ENCODE measurements at regions not wholly inside any gene's neighbourhood (a gene's known extent, or its start where the extent isn't known, plus 50 kb on each side); places are given as distances from the start of the nearest gene placed in this dataset.

DNA sequence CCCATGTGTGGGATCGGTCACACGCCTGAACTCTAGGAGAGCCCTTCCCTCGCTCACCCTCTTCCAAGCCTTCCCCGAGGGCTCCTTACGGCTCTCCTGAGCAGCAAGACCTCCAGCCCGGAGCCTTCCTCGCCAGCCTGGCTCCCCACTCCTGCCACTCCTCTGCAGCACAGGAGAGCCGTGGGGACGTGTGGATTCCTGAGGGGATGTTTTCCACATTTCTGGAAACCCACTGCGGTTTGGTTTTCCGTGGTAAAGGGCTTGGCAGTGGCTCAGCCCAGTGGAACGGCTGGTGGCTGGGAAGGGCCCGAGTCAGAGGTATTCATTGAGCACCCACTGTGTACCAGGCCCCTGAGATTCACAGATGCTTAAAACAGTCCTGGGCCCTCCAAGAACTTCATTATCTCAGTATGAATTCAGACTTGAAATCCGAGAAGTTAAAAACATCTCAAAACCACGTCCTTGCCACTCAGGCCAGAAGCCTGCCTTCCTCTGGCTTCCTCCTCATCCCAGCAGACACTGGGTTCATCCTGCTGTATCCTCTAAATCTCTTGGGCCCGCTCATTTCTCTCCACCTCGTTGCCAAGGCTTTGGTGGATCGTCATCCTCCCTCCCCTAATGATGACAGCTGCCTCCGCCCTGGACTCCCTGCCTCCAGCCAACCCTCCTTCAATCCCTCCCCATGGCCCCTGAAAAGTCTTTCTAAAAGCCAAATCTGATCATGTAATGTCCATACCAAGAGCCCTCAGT lies 109.6 kb downstream of the FGF18 start:
- no CpG with 5 or more reads among the region's 19 CpGs for WGBS (ENCODE audit: insufficient coverage, insufficient read length)
- no peaks in the 10 kb centered on the region for H3K9me3 ChIP-seq (ENCODE audit: control insufficient read depth, insufficient read depth, low read length)
- no peak for DNase-seq (ENCODE audit: low read depth, low spot score)
- H3K27me3 ChIP-seq (ENCODE audit: control insufficient read depth, insufficient read depth, low read length) = no peaks in the 10 kb centered on the region
- no peaks in the 10 kb centered on the region for H3K36me3 ChIP-seq (ENCODE audit: control insufficient read depth, insufficient read depth, low read length)
- no peaks in the 10 kb centered on the region for H3K4me1 ChIP-seq (ENCODE audit: control insufficient read depth, insufficient read depth, low read length)
- H3K4me3 ChIP-seq (ENCODE audit: low read length) = no peak overlapping the region
- no peak overlapping the region for H3K27ac ChIP-seq (ENCODE audit: low read length)

DNA sequence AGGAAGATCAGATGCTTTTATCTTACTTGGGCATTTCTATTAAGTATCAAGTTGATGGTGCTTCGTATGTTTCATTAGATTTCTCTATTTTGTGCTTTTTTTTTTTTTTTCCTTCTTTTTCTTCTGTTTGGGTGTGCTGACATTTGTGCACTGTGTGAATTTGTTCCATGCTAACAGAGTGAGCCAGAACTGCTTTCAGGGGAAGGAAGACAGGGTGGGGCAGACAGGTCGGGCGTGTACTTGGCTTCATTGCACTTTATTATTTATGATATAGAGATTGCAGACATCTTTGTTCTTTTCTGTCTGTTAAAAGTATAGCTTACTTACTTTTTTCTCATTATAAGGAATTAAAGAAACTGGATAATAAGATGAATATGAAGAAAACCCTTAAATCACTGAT lies 112.2 kb downstream of the FGF18 start:
- H3K9me3 ChIP-seq (ENCODE audit: control insufficient read depth, insufficient read depth, low read length) = no peaks in the 10 kb centered on the region
- no peaks in the 10 kb centered on the region for H3K4me1 ChIP-seq (ENCODE audit: control insufficient read depth, insufficient read depth, low read length)
- H3K36me3 ChIP-seq (ENCODE audit: control insufficient read depth, insufficient read depth, low read length) = no peaks in the 10 kb centered on the region
- no peaks in the 10 kb centered on the region for H3K27me3 ChIP-seq (ENCODE audit: control insufficient read depth, insufficient read depth, low read length)
- no peak overlapping the region for H3K27ac ChIP-seq (ENCODE audit: low read length)
- H3K4me3 ChIP-seq (ENCODE audit: low read length) = no peak overlapping the region
- no peak for DNase-seq (ENCODE audit: low read depth, low spot score)
- no CpG with 5 or more reads among the region's 3 CpGs for WGBS (ENCODE audit: insufficient coverage, insufficient read length)

DNA sequence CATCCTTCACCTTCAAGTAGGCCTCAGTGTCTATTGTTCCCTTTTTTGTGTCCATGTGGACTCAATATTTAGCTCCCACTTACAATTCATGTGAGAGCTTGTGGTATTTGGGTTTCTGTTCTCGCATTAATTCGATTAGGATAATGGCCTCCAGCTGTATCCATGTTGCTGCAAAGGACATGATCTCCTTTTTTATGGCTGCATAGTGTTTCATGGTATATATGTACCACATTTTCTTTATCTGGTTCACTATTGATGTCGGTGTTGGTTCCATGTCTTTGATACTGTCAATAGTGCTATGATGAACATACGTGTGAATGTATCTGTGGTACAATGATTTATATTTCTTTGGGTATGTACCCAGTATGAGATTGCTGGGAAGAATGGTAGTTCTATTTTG lies 113.7 kb downstream of the FGF18 start:
- H3K27me3 ChIP-seq (ENCODE audit: control insufficient read depth, insufficient read depth, low read length) = no peaks in the 10 kb centered on the region
- no peak overlapping the region for H3K27ac ChIP-seq (ENCODE audit: low read length)
- H3K9me3 ChIP-seq (ENCODE audit: control insufficient read depth, insufficient read depth, low read length) = no peaks in the 10 kb centered on the region
- H3K4me3 ChIP-seq (ENCODE audit: low read length) = no peak overlapping the region
- DNase-seq (ENCODE audit: low read depth, low spot score) = no peak
- no CpG with 5 or more reads among the region's 4 CpGs for WGBS (ENCODE audit: insufficient coverage, insufficient read length)
- no peaks in the 10 kb centered on the region for H3K4me1 ChIP-seq (ENCODE audit: control insufficient read depth, insufficient read depth, low read length)
- H3K36me3 ChIP-seq (ENCODE audit: control insufficient read depth, insufficient read depth, low read length) = no peaks in the 10 kb centered on the region

DNA sequence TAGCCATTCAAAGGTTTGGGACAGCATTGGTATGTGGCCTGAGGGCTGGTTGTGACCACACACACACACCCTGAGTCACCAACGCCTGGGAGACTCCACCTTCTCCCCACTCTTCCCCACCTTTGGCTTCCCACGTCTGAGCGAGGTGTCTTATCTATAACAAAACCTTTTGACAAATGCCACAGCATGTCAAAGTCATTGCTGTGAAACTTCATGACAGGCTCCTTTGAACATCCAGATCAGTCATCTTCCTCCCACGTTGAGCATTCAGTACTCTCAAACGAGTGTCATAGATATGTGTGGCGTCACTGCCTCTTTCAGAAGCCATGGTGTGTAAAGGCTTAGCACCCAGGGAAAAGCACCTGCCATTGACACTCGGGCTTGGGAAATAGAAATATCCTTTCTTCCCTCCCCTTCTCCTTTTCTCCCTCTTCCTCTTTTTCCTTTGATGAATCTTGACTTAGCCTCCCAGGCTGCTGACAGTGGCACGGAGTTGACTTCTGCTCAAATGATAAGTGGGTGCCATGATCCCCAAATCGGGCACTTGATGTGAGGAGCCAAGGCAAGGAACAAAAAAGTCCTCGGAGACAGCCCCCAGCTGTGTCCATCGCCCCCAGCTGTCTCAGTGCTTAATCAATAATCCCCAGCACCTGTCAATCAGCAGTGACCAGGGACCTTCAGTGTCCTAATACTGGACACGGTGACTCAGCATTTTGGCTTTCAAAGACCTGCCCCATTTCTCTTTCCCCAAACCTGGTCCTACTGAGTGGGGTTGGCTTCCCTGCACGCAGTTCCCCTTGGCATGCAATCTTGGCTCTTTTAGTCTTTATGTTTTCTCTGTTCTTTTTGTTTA lies 114.8 kb downstream of the FGF18 start:
- Histone ChIP-seq H3K9me3 (ENCODE audit: control insufficient read depth, insufficient read depth, low read length) (no peaks in the 10 kb centered on the region), H3K4me3 (ENCODE audit: low read length) (no peak overlapping the region), H3K27ac (ENCODE audit: low read length) (no peak overlapping the region), H3K36me3 (ENCODE audit: control insufficient read depth, insufficient read depth, low read length) (no peaks in the 10 kb centered on the region), H3K27me3 (ENCODE audit: control insufficient read depth, insufficient read depth, low read length) (no peaks in the 10 kb centered on the region), H3K4me1 (ENCODE audit: control insufficient read depth, insufficient read depth, low read length) (no peaks in the 10 kb centered on the region)
- DNase-seq (ENCODE audit: low read depth, low spot score) = no peak
- WGBS (ENCODE audit: insufficient coverage, insufficient read length) = no CpG with 5 or more reads among the region's 13 CpGs

- WGBS (ENCODE audit: insufficient coverage, insufficient read length) = no CpG with 5 or more reads among the region's 1 CpG
- Histone ChIP-seq H3K4me1 (ENCODE audit: control insufficient read depth, insufficient read depth, low read length) (no peaks in the 10 kb centered on the region), H3K4me3 (ENCODE audit: low read length) (no peak overlapping the region)
These were observed 115.7 kb downstream of the FGF18 start for GRCh38 chr5:171535162-171535561.

GRCh38 chr5:171537070-171537849 lies 117.8 kb downstream of the FGF18 start:
- no CpG with 5 or more reads among the region's 9 CpGs for WGBS (ENCODE audit: insufficient coverage, insufficient read length)
- DNase-seq (ENCODE audit: low read depth, low spot score) = no peak
- H3K27ac ChIP-seq (ENCODE audit: low read length) = no peak overlapping the region
- H3K27me3 ChIP-seq (ENCODE audit: control insufficient read depth, insufficient read depth, low read length) = no peaks in the 10 kb centered on the region
- H3K36me3 ChIP-seq (ENCODE audit: control insufficient read depth, insufficient read depth, low read length) = no peaks in the 10 kb centered on the region
- H3K9me3 ChIP-seq (ENCODE audit: control insufficient read depth, insufficient read depth, low read length) = no peaks in the 10 kb centered on the region
- H3K4me3 ChIP-seq (ENCODE audit: low read length) = no peak overlapping the region
- no peaks in the 10 kb centered on the region for H3K4me1 ChIP-seq (ENCODE audit: control insufficient read depth, insufficient read depth, low read length)

More at GRCh38 chr5:171535162-171535561, 115.7 kb downstream of the FGF18 start:
- Histone ChIP-seq H3K9me3 (ENCODE audit: control insufficient read depth, insufficient read depth, low read length) (no peaks in the 10 kb centered on the region), H3K36me3 (ENCODE audit: control insufficient read depth, insufficient read depth, low read length) (no peaks in the 10 kb centered on the region), H3K27ac (ENCODE audit: low read length) (no peak overlapping the region), H3K27me3 (ENCODE audit: control insufficient read depth, insufficient read depth, low read length) (no peaks in the 10 kb centered on the region)
- no peak for DNase-seq (ENCODE audit: low read depth, low spot score)

DNA sequence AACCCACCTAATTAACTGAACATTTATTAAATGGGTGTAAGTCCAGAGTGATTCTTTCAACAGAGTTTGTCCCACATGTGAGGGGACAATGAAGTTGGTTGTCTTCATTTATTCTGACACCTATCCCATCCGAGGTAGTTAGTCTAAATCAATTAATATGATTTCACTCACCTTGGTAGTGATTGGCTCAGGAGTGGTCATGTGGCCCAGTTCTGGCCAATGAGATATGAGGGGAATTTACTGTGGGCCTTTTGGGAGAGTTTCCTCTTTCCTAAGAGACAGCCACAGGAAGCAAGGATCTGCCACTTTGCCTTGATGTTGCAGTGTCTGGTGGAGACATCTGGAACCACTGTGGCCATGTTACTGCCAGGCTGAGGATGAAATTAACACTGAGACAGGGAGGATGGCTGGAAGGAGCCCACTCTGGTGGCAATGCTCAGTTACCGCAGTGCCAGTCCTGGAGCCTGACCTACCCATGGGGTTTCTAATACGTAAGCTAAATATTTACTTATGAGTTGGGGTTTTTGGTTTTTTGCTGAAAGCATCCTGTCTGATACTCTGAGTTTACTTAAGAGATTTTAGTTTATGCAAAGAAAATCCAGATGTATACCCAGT lies 118.6 kb downstream of the FGF18 start:
- H3K36me3 ChIP-seq (ENCODE audit: control insufficient read depth, insufficient read depth, low read length) = no peaks in the 10 kb centered on the region
- no peaks in the 10 kb centered on the region for H3K27me3 ChIP-seq (ENCODE audit: control insufficient read depth, insufficient read depth, low read length)
- no peak overlapping the region for H3K4me3 ChIP-seq (ENCODE audit: low read length)
- H3K4me1 ChIP-seq (ENCODE audit: control insufficient read depth, insufficient read depth, low read length) = no peaks in the 10 kb centered on the region
- WGBS (ENCODE audit: insufficient coverage, insufficient read length) = no CpG with 5 or more reads among the region's 3 CpGs
- DNase-seq (ENCODE audit: low read depth, low spot score) = no peak
- no peak overlapping the region for H3K27ac ChIP-seq (ENCODE audit: low read length)
- no peaks in the 10 kb centered on the region for H3K9me3 ChIP-seq (ENCODE audit: control insufficient read depth, insufficient read depth, low read length)

- no peaks in the 10 kb centered on the region for H3K9me3 ChIP-seq (ENCODE audit: control insufficient read depth, insufficient read depth, low read length)
- H3K4me3 ChIP-seq (ENCODE audit: low read length) = no peak overlapping the region
- no peaks in the 10 kb centered on the region for H3K27me3 ChIP-seq (ENCODE audit: control insufficient read depth, insufficient read depth, low read length)
- no peaks in the 10 kb centered on the region for H3K36me3 ChIP-seq (ENCODE audit: control insufficient read depth, insufficient read depth, low read length)
- no CpG with 5 or more reads among the region's 4 CpGs for WGBS (ENCODE audit: insufficient coverage, insufficient read length)
- H3K27ac ChIP-seq (ENCODE audit: low read length) = no peak overlapping the region
- no peaks in the 10 kb centered on the region for H3K4me1 ChIP-seq (ENCODE audit: control insufficient read depth, insufficient read depth, low read length)
- no peak for DNase-seq (ENCODE audit: low read depth, low spot score)
These were observed 119.2 kb downstream of the FGF18 start for GRCh38 chr5:171538681-171539080.

DNA sequence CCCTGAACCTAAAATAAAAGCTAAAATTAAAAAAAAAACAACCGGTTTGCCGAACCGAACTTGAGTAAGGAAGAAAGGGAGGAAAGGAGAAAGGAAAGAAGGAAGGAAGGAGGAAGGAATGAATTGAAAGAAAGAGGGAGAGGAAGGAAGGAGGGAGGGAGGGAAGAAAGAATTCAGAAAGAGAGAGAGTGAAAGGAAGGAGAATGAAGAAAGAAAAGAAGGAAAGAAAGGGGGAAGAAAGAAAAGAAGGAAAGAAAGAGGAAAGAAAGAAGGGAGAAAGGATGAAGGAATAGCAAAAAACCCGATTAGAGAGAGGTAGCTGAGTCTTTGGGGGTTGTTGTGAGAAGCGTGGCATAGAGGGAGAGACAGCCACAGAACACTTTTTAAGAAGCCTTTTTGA lies 121.4 kb downstream of the FGF18 start:
- DNase-seq (ENCODE audit: low read depth, low spot score) = no peak
- H3K4me1 ChIP-seq (ENCODE audit: control insufficient read depth, insufficient read depth, low read length) = no peaks in the 10 kb centered on the region
- no peaks in the 10 kb centered on the region for H3K27me3 ChIP-seq (ENCODE audit: control insufficient read depth, insufficient read depth, low read length)
- WGBS (ENCODE audit: insufficient coverage, insufficient read length) = no CpG with 5 or more reads among the region's 5 CpGs
- no peak overlapping the region for H3K27ac ChIP-seq (ENCODE audit: low read length)
- no peaks in the 10 kb centered on the region for H3K36me3 ChIP-seq (ENCODE audit: control insufficient read depth, insufficient read depth, low read length)
- H3K9me3 ChIP-seq (ENCODE audit: control insufficient read depth, insufficient read depth, low read length) = no peaks in the 10 kb centered on the region
- no peak overlapping the region for H3K4me3 ChIP-seq (ENCODE audit: low read length)

- WGBS (ENCODE audit: insufficient coverage, insufficient read length) = no CpG with 5 or more reads among the region's 13 CpGs
- Histone ChIP-seq H3K4me3 (ENCODE audit: low read length) (no peak overlapping the region), H3K36me3 (ENCODE audit: control insufficient read depth, insufficient read depth, low read length) (no peaks in the 10 kb centered on the region), H3K9me3 (ENCODE audit: control insufficient read depth, insufficient read depth, low read length) (no peaks in the 10 kb centered on the region), H3K4me1 (ENCODE audit: control insufficient read depth, insufficient read depth, low read length) (no peaks in the 10 kb centered on the region), H3K27ac (ENCODE audit: low read length) (no peak overlapping the region), H3K27me3 (ENCODE audit: control insufficient read depth, insufficient read depth, low read length) (no peaks in the 10 kb centered on the region)
- no peak for DNase-seq (ENCODE audit: low read depth, low spot score)
These were observed 121.9 kb downstream of the FGF18 start for GRCh38 chr5:171541341-171541776.
